ENCODE measurements at regions not wholly inside any gene's neighbourhood (a gene's known extent, or its start where the extent isn't known, plus 50 kb on each side); places are given as distances from the start of the nearest gene placed in this dataset.

DNA sequence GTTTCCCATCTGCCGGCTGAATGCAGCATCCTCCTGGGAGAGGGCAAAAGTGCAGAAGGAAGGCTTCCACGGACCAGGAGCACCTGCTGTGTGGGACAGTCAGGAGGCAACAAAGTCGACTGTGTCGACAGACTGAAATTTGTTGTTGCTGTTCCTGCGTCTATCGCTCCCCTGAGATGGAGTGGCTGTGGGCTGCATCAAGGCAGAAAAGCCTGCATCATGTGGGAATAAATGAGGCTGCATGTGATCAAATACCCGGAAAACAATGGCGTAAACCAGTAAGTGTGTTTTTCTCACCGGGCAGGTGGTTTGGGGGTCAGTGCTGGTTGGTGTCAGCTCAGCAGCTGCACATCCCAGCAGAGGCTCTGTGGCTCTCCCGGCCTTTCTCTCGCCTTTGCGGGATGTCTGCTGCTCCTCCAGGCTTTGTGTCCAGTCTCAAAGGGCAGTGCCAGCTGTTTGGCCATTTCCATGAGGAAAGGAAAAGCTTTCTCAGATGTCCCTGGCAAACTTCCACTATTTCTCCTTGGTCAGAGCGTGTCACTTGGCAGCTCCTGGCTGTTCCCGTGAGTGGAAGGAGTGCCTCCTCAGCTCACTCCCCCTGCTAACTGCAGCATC lies 262.4 kb downstream of the NDUFA10 start:
- intact Hi-C loops (cut with DNase I) = no loop called here
- DNase-seq (ENCODE audit: low spot score) = peak; percentile 59

DNA sequence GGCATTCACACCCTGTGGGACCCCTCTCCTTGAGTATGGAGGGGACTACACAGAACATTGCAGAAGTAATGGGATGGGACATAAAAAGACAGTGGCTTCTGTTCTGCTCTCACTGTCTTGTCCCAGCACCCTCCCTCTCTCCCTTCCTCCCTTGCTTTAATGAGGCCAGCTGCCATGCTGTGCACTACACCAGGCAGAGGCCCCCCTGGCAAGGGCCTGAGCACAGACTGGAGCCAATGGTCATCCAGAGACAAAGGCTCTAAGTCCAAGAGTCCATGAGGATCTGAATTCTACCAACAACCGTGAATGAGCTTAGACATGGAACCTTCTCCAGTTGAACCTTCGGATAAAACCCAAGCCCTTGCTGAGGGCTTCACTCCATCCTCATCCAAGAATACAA lies 263.0 kb downstream of the NDUFA10 start:
- DNase-seq (ENCODE audit: low spot score) = peak; percentile 43
- intact Hi-C loops (cut with DNase I) = no loop called here

DNA sequence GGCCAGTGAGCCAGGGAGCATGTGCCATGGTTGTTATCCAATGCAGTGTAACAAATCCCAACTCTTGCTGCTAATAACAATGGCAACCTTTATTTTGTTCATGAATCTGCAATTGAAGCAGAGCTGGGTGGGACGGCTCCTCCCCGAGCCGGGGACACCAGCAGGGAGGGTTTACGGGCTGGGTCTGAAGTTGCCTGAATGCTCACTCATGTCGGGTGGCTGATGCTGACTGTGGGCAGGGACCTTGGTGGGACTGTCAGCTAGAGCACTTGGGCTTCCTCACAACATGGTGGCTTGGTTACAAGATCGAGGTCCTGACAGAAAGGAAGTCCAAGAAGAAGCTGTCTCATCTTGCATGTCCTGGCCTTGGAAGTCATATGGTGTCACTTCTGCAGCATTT lies 264.5 kb downstream of the NDUFA10 start:
- intact Hi-C loops (cut with DNase I) = no loop called here
- DNase-seq (ENCODE audit: low spot score) = peak; percentile 20

DNA sequence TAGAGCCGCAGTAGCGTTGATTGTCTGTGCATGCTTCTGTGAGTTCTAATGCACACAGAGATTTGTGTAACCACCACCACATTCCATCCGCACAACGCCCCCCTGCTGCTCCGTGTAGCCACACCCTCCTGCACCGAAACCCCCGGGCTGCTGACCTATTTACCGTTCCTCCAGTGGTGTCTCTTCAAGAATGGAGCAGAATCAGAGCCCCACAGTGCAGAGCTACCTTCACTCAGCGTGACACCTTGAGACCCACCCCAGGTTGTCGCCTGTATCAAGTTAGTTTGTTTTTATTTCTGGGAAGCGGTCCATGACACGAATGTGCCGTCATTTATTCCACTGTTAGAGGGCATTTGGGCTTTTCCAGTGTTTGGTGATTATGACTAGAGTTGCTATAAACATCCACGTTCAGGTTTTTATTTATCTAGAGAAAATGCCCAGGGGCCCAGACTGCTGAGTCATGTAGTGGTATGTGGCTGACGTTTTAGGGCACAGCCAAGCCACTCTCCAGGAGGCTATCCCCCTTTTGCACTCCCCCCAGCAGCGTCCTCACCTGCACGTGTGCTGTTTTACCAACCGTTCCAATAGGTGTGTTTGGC lies 266.8 kb downstream of the NDUFA10 start:
- no peak for DNase-seq (ENCODE audit: low spot score)
- intact Hi-C loops (cut with DNase I) = no loop called here

DNA sequence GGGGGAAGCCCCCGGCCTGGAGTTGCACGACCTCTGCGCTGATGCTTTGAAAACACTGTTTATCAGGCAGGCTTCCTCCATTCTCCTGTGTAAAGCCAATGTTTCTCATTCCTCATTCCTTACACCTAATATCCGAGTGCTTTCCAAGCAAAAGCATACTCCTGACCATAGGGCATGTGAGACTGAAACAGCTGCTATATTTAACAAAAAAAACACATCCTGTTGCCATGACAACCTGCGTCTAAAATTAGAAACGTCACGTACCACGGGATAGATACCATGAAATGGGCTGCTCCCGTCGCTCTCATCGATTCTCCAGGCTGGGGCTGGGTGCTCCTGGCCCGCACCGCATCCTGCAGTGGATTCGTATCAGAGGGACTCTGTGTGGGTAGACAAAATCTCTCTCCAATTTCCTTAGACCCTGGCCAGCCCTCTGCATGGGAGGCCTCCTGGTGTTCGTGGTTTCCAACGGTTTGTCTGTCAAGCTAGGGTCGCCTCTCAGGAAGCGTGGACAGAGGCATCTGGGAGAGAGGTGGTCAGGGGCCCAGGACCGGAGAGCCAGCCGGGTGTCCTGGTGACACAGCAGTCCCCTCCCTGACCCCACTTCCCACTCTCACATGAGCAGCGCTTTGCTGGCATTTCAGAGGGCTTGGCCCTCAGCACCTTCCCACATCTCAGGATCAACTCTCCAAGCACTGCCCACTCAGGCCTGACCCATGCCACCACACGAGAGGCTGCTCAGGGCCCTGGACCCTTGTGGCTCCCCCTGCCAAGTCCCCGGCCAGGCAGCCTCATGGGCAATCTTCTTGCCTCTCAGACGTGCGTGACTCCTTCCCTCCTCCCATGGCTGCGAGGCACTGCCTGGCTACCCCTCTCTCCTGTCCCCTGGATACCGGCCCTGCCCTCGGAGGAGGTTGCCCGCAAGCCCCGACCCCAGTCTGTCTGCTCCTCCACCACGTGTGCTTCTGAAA lies 268.1 kb downstream of the NDUFA10 start:
- intact Hi-C loops (cut with DNase I) = no loop called here

DNA sequence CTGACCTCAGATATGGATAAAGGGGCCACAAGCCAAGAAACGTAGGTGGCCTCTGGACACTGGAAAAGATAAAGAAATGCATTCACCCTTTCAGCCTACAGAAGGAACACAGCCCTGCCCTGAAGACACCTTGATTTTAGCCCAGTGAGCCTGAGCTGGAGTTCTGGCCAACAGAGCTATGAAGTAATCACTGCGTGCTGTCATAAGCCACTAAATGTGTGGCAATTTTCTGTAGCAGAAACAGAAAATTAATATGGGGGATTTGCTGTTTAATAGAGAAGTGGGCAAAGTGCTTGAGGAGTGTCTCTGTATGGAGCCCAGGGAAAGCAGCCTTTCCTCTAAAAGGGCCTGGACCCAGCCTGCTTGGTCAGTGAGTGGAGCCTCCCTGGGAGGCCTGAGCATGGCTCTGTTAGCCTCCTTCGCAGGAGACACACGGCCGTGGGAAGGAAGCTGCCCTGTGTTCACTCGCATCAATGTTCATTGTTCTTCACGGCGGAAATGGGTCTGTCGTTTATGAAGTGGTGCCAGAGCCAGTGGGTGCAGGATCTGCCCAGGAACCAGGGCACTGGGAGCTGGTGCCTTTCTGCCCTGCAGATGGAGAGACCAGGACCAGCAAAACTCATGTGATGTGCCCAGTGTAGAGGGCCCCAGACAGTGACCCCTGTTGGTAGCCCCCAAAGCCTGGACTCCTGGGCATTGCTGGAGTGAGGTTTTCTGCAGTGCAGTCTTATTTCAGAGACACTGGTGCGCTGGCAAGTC lies 268.9 kb downstream of the NDUFA10 start:
- intact Hi-C loops (cut with DNase I) = no loop called here

More for the DNA sequence above, 268.1 kb downstream of the NDUFA10 start:
- peak; percentile 69 for DNase-seq (ENCODE audit: low spot score)

DNA sequence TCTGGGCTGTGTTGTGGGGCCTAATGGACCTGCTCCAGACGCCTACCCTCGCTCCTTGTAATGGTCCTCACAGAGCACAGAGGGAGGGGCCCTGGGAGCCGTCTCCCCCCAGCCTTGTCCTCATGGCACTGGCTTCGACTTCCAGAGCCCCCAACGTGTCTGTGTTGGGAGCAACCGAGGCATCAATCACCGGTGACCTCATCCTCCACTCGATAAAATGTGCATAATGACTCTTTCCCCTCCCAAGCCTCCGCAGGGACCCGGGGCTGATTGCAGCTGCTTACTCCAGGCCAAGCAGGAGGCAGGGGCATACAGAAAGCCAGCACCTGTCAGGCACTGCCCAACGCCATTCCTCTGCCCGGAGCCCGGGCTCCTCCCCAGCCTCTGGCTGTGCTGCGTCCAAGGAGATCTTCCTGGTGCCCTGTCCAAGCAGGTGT lies 271.7 kb downstream of the NDUFA10 start:
- intact Hi-C loops (cut with DNase I) = loop anchor here in 1 of 2 donors (5.0 kb wide), 1 partner anchor 506 kb away; no protein-coding TSS in a partner anchor
- DNase-seq (ENCODE audit: low spot score) = no peak

More for the DNA sequence above, 268.9 kb downstream of the NDUFA10 start:
- no peak for DNase-seq (ENCODE audit: low spot score)

DNA sequence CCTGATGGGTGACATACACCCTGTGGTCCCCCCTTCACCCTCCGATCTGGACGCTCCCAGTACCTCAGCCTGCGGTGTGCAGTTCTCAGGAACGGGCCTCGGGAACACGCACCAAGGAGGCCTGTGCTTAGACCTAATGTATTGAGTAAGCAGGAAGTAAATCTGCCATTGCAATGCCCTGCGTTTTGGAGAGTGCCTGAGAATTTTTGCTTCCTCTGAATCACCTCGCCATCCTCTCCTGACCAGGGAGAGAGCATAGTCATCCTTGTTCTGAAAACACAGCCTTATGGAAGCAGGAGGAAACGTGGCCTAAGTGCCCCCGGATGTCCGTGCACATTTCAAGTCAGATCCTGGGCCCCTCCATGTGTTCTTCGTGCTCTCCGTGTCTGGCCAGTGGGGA lies 272.2 kb downstream of the NDUFA10 start:
- no peak for DNase-seq (ENCODE audit: low spot score)
- intact Hi-C loops (cut with DNase I) = loop anchor here in 1 of 2 donors (5.0 kb wide), 1 partner anchor 506 kb away; no protein-coding TSS in a partner anchor

DNA sequence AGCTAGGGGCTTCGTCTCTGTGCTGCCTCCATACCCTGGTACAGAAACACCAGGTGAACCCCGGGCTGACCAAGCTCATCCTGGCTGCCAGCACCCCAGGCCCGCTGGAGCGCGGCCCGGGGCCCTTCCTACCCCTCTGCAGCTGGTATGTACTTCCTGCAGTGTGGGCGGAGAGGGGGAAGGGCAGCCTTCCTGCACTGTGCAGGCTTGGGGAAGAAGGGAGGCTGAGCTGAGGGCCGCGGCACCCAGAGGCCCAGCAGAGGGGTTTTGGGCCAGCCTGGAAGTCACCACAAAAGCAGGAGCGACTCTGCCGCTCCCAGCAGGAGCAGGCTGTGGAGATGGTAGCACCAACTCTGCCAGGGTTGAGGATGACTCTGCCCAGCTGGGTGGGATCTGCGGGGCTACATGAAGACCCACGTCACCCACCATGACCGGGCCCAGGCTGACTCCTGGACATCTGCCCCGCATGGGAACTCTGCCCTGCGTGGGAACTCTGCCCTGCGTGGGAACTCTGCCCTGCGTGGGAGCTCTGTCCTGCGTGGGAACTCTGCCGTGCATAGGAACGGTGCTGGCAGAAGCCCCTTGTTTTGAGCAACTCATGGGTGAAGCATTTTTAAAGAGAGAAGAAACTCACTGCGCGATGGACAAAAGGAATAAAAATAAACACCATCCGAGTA lies 273.3 kb downstream of the NDUFA10 start:
- no peak for DNase-seq (ENCODE audit: low spot score)
- intact Hi-C loops (cut with DNase I) = loop anchor here in 1 of 2 donors (5.0 kb wide), 1 partner anchor 505 kb away; no protein-coding TSS in a partner anchor

DNA sequence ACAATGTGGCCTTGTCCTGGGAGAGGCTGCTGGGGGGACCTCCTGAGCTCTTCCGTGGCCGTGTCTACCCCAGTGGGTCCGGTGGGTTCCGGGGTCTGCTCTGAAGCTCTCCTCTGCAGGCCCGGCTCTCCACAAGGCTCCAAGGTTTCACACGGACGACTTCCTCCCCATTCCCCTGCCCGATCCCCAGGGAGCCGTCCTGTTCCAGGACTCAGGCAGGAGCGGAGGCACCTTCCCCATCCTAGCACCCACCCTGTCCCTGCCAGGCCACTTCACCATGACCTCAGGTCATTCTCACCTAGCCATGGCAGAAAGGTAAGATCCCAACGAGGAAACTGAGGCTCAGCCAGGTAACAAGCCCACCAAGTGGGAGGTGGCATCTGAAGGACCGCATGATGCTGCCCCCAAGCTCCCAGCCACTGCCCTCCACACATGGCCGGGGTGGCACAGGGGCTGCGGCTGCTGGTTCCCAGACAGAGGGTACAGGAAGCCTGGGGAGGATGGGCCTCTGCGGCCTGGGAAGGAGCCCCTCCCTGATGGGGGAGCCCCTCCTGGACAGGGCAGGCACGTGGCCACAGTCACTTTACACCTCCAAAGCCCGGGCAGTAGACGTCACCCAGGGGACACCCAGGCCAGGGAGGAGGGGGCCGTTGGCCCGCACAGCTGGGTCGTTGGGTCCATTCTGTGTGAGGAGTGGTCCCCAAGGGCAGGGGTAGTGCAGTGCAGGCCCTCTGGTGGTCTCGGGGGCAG lies 274.0 kb downstream of the NDUFA10 start:
- intact Hi-C loops (cut with DNase I) = loop anchor here in 1 of 2 donors (5.0 kb wide), 1 partner anchor 504 kb away; no protein-coding TSS in a partner anchor
- no peak for DNase-seq (ENCODE audit: low spot score)

DNA sequence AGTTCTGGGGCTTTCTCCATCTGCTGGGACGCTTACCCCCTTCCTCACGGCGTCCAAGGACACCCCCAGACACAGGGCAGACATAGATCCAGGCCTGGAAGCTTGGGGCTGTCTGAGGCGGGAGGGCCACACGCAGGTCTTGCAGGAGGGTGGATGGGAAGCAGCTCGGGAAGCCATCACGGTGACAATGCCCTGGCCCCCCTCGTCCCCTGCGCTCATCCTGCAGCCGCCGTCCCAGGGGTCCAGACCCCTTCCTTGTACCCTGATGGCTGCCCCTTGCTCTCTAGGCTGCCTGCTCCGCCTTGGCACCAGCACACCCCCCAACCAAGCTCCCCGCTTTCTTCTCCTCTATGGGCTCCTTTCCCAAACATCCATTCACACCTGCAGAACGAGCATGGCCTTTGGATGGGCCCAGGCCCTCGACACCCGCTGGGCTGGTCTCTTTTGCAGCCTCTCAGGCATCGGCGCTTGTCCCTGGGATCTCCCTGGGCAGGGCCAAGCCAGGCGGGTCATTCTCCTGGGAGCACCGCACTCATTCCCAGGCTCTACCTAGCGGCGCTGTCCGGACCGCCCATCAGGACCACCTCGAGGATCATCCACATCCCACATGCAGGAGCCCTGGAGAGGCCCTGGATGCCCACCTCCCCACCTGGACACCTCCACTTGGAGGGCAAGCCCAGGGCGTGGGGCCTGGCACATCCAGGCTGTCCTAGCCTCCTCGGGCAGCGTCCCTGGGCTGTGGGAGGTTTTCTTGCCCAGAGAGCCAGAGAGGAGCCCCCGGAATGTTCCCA lies 274.9 kb downstream of the NDUFA10 start:
- intact Hi-C loops (cut with DNase I) = loop anchor here in 1 of 2 donors (5.0 kb wide), 1 partner anchor 503 kb away; no protein-coding TSS in a partner anchor
- no peak for DNase-seq (ENCODE audit: low spot score)

DNA sequence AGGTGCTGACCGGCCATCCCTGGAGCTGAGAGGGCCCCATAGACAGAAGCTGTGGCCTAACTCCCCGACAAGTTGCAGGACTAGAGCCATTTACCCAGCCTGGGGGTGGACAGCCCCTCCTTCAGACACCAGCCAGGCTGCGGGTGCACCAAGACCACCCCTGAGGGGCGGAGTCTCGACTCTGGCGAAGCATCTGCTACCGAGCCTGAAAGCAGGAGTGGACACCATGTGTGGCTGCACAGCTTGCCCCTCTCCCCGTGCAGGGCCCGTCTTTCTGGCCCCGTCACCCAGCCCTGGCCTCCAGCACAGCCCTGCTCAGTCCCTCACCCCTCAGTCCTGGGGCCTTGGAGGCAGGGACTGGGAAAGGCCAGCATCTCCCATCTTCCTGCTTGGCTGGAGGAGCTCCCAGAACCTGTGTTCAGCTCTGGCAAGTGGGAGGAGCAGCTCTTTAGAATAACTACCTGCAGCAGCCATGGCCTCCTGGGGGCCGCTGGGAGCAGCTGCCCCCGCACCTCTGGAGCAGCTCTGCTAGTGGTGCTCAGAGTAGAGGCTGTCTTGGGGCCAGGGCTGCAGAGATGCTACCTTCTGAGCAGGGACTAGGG lies 275.8 kb downstream of the NDUFA10 start:
- DNase-seq (ENCODE audit: low spot score) = no peak
- intact Hi-C loops (cut with DNase I) = loop anchor here in 1 of 2 donors (1.0 to 5.0 kb wide), 2 partner anchors 16 to 417 kb away; no protein-coding TSS in a partner anchor

DNA sequence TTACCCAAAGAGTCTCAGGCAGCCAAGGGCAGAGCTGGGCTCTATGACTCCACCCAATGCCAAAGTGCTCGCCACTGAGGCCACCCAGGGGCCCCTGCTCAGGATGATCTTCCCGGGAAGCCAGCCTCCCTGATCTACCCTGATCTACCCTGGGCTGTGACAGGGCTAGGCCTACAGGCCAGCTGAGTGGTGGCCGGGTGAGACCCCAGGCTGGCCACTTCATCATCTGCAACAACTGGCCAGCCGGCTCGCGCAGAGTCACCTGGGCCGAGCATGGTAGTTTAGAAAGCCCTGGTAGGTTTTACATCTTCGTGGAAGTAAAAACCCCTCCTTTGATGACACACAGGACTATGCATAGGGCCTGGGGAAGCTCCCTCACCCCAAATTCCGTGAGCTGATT lies 276.3 kb downstream of the NDUFA10 start:
- intact Hi-C loops (cut with DNase I) = loop anchor here in 1 of 2 donors (1.0 to 5.0 kb wide), 2 partner anchors 16 to 417 kb away; no protein-coding TSS in a partner anchor
- DNase-seq (ENCODE audit: low spot score) = no peak

DNA sequence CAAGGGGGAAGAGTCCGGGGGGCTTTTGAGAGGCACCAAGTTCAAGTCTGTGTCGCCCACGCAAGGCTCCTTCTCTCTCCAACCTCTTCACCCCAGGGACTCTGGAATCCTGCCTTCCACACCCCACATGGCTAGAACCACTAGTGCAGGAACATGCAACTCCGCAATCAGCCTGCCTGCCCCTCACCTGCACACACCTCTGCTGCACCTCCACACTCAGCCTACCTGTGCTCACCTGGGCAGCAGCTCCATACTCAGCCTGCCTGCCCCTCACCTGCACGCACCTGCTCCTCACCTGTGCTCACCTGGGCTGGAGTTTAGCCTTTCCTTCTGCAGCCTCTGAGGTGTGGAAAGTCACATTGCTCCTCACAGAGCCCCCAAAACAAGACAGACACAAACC lies 277.4 kb downstream of the NDUFA10 start:
- intact Hi-C loops (cut with DNase I) = loop anchor here in 1 of 2 donors (5.0 kb wide), 1 partner anchor 415 kb away; no protein-coding TSS in a partner anchor
- DNase-seq (ENCODE audit: low spot score) = no peak

DNA sequence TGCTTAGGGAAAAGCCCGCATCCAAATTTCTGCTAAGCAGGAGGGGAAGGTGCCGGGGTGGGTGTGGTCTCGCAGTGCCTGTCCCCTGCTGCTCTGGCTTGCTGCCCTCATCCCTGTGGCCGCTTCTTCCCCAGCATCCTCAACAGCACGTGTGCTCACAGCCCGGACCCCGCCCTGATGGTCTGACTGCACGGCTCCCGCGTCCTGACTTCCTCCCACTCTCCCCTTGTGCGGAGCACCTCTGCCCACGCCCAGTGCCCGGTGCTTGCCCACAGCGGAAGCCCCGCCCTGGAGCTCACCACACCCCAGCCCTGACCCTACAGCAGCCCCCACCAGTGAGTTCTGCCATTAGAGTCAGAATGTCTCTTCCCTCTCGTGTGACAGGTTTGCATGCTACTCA lies 277.9 kb downstream of the NDUFA10 start:
- DNase-seq (ENCODE audit: low spot score) = no peak
- intact Hi-C loops (cut with DNase I) = loop anchor here in 1 of 2 donors (5.0 kb wide), 1 partner anchor 415 kb away; no protein-coding TSS in a partner anchor

DNA sequence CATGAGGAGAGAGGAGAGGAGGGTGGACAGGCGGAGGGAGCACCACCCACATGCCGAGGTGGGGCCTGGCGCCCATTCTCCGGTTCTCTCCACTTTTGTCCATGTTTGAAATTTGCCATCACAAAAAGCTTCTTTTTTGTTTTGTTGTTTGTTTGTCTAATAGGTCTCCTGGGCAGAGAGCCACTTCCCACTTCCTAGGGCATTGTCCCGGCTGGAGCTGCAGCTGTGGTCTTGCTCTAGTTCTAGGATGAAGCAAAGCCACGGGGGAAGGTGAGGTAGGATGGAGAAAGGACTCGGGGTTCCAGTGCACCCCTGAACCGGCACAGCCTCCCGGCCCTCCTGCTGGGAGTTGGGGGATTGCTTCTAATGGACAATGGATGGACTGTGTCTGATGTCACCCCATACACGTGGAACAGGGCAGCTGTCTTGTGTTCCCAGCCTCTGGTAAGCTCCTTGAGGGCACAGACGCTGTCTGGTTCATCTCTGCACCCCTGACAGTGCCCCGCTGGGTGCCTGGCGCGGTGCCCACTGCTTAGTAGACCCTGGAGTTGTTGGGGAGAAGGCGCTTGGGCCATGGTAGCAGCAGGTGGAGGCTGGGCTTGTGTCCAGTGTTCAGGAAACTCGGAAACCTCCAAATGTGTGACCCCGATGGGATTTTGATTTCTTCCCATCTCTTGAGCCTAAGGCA lies 278.4 kb downstream of the NDUFA10 start:
- DNase-seq (ENCODE audit: low spot score) = no peak
- intact Hi-C loops (cut with DNase I) = loop anchor here in 1 of 2 donors (5.0 kb wide), 1 partner anchor 414 kb away; no protein-coding TSS in a partner anchor

All from posterior vena cava (tissue), 2 donors.